ENCODE measurements at regions not wholly inside any gene's neighbourhood (a gene's known extent, or its start where the extent isn't known, plus 50 kb on each side); places are given as distances from the start of the nearest gene placed in this dataset.

DNA sequence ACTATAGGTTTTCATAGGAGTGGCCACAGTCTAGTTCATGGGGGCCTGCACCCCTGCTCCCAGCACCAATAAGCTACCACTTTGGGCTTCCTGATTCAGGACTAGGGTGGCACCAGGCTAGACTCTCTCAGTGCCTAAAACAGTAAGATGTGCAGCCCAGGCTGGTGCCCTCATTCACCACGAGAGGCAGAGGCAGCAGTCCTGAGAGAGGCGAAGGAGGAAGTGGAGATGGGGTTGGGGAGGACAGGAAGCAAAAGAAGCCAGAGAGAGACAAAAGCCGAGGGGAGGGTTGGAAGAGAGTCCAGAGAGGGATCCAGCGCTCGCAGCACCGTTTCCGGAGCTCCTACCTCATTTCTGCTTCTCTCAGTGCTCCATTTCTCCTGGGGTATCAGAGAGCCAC lies 180.9 kb downstream of the MED10 start:
- Histone ChIP-seq H3K27ac (no peak overlapping the region), H3K4me3 (no peak overlapping the region), H3K4me1 (replicated peaks in 1 of 2) (peaks cover 0 to 12% of the 10 kb centered on the region in 2 donors)
- WGBS, 10 experiments: 0 to 100% (median 70%) methylated on average over 1 to 6 of the region's 7 CpGs; no CpG with 5 or more reads in 3 of the 10 experiments
- in situ Hi-C loops (cut with MboI; ENCODE audit: low pct_unique_long_range_greater_than_20kb in 2 of 9, low sequenced_read_pairs in 9 of 9, unreplicated experiment in 9 of 9): no loop called here
- ATAC-seq (replicated peaks in 6 of 8): no peak

DNA sequence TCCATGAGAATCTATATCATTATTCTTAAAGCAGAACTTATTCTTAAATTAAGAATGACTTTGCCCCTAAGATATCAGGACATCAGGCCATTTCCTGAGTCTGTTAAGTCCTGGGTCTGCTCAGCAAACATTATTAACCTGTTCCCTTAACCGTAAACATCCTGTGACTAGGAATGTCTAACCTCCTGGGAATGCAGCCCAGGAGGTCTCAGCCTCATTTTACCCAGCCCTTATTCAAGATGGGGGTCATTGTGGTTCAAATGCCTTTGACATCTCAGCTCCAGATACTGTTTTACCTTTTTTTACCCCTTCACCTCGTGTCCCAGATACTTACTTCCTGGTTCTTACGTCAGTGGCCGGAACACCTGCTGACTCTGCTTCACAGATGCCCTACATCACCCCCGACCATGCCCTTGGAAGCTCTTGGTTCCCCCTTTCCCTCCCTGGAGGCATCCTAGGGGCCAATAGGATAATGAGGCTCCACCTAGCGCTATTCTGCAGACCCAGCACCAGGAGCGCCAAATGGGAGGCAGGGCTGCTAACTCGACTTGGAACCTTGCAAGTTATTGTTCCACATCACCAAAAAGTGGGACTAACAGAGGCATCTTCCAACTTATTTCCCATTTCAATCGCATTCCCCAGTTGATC lies 182.5 kb downstream of the MED10 start:
- H3K27ac ChIP-seq: no peak overlapping the region

DNA sequence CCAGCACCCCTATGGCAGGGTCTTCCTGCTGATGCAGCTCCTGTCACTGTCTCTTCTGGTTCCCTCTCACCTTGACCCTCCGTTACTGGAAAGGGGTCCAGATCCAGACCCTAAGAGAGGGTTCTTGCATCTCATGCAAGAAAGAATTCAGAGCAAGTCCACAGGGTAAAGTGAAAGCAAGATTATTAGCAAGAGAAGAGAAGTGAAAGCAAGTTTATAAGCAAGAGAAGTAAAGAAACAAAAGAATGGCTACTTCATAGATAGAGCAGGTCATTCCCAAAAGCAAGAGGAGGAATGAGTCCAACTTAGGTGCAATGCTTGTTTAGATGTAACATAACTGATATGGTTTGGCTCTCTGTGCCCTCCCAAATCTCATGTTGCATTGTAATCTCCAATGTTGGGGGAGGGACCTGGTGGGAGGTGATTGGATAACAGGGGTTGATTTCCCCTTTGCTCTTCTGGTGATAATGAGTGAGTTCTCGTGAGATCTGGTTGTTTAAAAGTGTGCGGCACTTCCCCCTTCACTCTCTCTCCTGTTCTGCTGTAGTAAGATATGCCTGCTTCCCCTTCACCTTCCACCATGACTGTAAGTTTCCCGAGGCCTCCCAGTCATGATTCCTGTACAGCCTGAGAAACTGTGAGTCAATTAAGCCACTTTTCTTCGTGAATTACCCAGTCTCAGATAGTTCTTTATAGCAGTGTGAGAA lies 183.3 kb downstream of the MED10 start:
- ATAC-seq (replicated peaks in 6 of 8): no peak

More for the DNA sequence above, 182.5 kb downstream of the MED10 start:
- in situ Hi-C loops (cut with MboI; ENCODE audit: low pct_unique_long_range_greater_than_20kb in 2 of 9, low sequenced_read_pairs in 9 of 9, unreplicated experiment in 9 of 9): no loop called here
- no peak overlapping the region for H3K4me3 ChIP-seq
- ATAC-seq (replicated peaks in 6 of 8): no peak
- 21 to 93% (median 73%) methylated on average over 1 to 6 of the region's 9 CpGs; no CpG with 5 or more reads in 1 of the 10 experiments for WGBS, 10 experiments
- H3K4me1 ChIP-seq (replicated peaks in 1 of 2): peaks cover 0 to 8% of the 10 kb centered on the region in 2 donors

DNA sequence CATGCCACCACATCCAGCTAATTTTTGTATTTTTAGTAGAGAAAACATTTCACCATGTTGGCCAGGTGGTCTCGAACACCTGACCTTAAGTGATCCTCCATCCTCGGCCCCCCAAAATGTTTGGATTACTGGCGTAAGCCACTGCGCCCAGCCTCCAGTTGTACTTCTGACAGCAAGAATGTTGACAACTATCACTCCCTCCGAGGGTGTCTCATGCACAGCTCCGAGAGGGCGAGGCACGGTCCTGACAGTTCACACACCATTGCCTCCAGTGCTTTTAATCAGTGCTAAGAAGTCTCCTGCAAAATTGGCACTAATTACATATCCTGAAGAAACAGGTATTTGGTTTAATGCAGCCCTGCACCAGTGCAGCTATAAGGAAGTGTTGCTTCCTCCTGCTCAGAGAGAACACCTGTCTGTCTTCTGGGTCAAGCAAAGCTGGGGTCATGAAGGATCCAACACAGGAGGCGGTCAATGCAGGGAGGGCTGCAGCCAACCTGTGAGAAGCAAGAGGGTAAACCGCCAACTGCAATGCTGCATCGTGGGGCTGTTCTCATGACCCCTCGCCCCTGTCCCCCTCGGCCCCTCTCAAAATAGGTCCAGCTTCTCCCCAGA lies 184.0 kb downstream of the MED10 start:
- in situ Hi-C loops (cut with MboI; ENCODE audit: low pct_unique_long_range_greater_than_20kb in 2 of 9, low sequenced_read_pairs in 9 of 9, unreplicated experiment in 9 of 9): no loop called here
- no peak for ATAC-seq (replicated peaks in 6 of 8)
- Histone ChIP-seq H3K4me3 (no peak overlapping the region), H3K4me1 (replicated peaks in 1 of 2) (peaks cover 0 to 8% of the 10 kb centered on the region in 2 donors), H3K27ac (no peak overlapping the region)
- 10 to 100% (median 61%) methylated on average over 2 to 9 of the region's 13 CpGs; no CpG with 5 or more reads in 3 of the 10 experiments for WGBS, 10 experiments

More for the DNA sequence above, 183.3 kb downstream of the MED10 start:
- Histone ChIP-seq H3K27ac (no peak overlapping the region), H3K4me3 (no peak overlapping the region), H3K4me1 (replicated peaks in 1 of 2) (peaks cover 0 to 8% of the 10 kb centered on the region in 2 donors)
- in situ Hi-C loops (cut with MboI; ENCODE audit: low pct_unique_long_range_greater_than_20kb in 2 of 9, low sequenced_read_pairs in 9 of 9, unreplicated experiment in 9 of 9): no loop called here
- 25 to 90% (median 62%) methylated on average over 2 to 4 of the region's 5 CpGs; no CpG with 5 or more reads in 1 of the 10 experiments for WGBS, 10 experiments

DNA sequence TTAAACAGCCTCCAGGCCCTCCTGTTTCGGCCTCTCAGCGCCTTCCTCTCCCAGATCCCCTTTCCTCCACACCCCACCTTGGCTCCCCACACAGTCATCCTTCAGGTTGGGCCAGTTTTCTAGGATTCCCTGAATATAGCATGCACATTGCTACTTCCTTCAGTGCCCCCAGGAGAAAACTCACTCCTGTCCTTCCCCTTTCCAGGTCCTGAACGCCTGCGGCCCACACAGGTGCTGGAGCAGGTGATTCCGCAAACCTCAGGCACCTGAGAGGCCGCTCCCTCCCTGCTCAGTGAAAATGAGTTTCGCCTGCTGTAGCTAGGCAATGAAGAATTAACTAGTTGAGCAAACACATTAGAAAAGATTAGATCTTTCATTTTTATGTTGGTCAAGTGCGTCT lies 185.0 kb downstream of the MED10 start:
- in situ Hi-C loops (cut with MboI; ENCODE audit: low pct_unique_long_range_greater_than_20kb in 2 of 9, low sequenced_read_pairs in 9 of 9, unreplicated experiment in 9 of 9): no loop called here

DNA sequence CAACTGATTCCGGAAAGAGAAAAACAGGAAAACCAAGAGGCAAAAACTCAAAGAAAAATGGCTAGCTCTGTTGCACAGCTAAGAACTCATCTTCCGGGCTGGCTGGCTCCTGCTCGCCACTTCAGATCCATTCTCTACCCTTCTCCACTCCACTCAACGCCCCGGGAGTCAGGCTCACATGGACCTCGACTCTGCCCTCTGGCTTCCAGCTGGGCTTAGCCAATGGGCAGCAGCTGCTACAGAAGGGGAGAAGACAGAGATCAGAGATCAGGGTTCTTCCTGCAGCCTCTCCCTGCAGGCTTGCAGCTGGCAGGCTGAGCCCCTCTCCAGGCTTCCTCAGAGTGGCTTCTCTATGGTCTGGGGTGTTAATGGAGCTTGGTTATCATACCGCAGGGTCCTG lies 187.5 kb downstream of the MED10 start:
- in situ Hi-C loops (cut with MboI; ENCODE audit: low pct_unique_long_range_greater_than_20kb in 2 of 9, low sequenced_read_pairs in 9 of 9, unreplicated experiment in 9 of 9): no loop called here
- 21 to 100% (median 73%) methylated on average over 1 to 7 of the region's 7 CpGs; no CpG with 5 or more reads in 3 of the 10 experiments for WGBS, 10 experiments
- Histone ChIP-seq H3K4me1 (replicated peaks in 1 of 2) (peaks cover 2 to 8% of the 10 kb centered on the region in 2 donors), H3K27ac (no peak overlapping the region), H3K4me3 (no peak overlapping the region)
- ATAC-seq (replicated peaks in 6 of 8): peak in 1 of 8 experiments; percentile 50

More for the DNA sequence above, 185.0 kb downstream of the MED10 start:
- H3K27ac ChIP-seq: no peak overlapping the region
- no peak overlapping the region for H3K4me3 ChIP-seq
- ATAC-seq (replicated peaks in 6 of 8): no peak
- WGBS, 10 experiments: 13 to 100% (median 74%) methylated on average over 1 to 8 of the region's 8 CpGs
- peaks cover 0 to 5% of the 10 kb centered on the region in 2 donors for H3K4me1 ChIP-seq (replicated peaks in 1 of 2)

DNA sequence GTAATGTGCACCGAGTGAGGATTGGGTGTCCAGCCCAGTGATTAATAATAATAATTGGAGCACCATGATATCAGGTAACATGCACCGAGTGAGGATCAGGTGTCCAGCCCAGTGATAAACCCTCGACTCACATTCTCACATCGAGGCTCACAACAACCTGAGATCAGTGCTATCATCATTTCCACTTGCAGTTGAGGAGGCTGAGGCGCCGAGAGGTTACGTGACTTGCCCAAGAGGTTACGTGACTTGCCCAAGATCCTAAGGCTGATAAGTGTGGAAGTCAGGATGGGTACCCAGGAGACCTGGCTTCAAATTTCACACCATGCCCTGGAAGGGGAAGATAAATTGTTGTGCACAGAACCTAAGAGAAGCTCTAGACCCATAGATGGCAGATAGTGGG lies 189.4 kb downstream of the MED10 start:
- 44 to 97% (median 88%) methylated on average over 2 to 8 of the region's 8 CpGs for WGBS, 10 experiments

DNA sequence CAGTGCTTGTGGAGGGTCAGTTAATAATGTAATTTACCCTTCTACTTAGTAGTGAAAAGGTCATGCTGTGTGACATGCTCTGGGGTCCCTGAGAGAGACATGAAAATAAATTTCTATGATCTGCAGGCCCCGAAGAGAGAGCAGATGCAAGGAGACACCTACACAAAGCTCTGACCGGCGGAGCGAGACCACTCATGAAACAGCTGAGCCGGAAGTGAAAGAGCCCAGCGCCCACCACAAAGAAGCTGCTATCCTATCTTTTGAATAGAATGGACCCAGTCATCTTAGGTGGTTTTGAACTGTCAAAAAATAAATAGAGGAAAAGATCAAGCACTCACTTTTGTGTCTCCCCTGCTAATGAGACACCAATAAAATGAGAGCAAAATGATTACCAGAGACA lies 190.0 kb downstream of the MED10 start:
- WGBS, 10 experiments: 0 to 52% (median 26%) methylated on average over 1 to 6 of the region's 6 CpGs; no CpG with 5 or more reads in 2 of the 10 experiments
- Histone ChIP-seq H3K4me1 (replicated peaks in 1 of 2) (peaks cover 2 to 8% of the 10 kb centered on the region in 2 donors), H3K4me3 (no peak overlapping the region), H3K27ac (no peak overlapping the region)
- ATAC-seq (replicated peaks in 6 of 8): no peak
- in situ Hi-C loops (cut with MboI; ENCODE audit: low pct_unique_long_range_greater_than_20kb in 2 of 9, low sequenced_read_pairs in 9 of 9, unreplicated experiment in 9 of 9): no loop called here

More for the DNA sequence above, 189.4 kb downstream of the MED10 start:
- ATAC-seq (replicated peaks in 6 of 8): no peak
- in situ Hi-C loops (cut with MboI; ENCODE audit: low pct_unique_long_range_greater_than_20kb in 2 of 9, low sequenced_read_pairs in 9 of 9, unreplicated experiment in 9 of 9): no loop called here
- Histone ChIP-seq H3K4me3 (no peak overlapping the region), H3K4me1 (replicated peaks in 1 of 2) (peaks cover 2 to 8% of the 10 kb centered on the region in 2 donors), H3K27ac (no peak overlapping the region)

DNA sequence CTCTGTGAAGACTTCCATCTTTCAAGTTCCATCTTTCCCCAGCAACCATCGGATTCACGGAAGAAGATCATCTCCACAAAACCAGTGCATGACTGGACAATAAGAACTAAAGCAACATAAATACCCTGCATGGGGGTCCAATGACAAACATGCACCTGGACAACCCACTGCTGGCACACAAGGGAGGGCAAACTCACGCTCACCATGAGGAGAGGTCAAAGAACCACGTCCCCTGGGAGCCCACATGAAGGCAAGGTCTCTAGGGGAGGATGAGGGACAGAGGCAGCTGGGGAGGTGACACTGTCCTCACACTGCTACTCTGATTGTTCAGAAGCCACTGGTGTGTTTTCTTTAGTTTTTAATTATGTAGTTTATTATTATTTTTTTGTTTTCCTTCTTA lies 190.8 kb downstream of the MED10 start:
- in situ Hi-C loops (cut with MboI; ENCODE audit: low pct_unique_long_range_greater_than_20kb in 2 of 9, low sequenced_read_pairs in 9 of 9, unreplicated experiment in 9 of 9): no loop called here
- Histone ChIP-seq H3K4me3 (no peak overlapping the region), H3K27ac (no peak overlapping the region), H3K4me1 (replicated peaks in 1 of 2) (peaks cover 2 to 8% of the 10 kb centered on the region in 2 donors)
- 25 to 90% (median 76%) methylated on average over 1 to 4 of the region's 4 CpGs; no CpG with 5 or more reads in 3 of the 10 experiments for whole genome bisulfite sequencing, 10 experiments
- ATAC-seq (replicated peaks in 6 of 8): no peak

DNA sequence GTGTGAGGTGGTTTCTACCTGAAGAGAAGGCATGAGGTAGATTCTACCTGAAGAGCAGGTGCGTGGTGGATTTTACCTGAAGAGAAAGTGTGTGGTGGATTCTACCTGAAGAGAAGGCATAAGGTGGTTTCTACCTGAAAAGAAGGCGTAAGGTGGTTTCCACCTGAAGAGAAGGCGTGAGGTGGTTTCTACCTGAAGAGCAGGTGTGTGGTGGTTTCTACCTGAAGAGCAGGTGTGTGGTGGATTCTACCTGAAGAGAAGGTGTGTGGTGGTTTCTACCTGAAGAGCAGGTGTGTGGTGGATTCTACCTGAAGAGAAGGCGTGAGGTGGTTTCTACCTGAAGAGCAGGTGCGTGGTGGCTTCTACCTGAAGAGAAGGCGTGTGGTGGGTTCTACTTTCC lies 192.8 kb downstream of the MED10 start:
- in situ Hi-C loops (cut with MboI; ENCODE audit: low pct_unique_long_range_greater_than_20kb in 2 of 9, low sequenced_read_pairs in 9 of 9, unreplicated experiment in 9 of 9): no loop called here
- Histone ChIP-seq H3K4me3 (no peak overlapping the region), H3K27ac (no peak overlapping the region), H3K4me1 (replicated peaks in 1 of 2) (peaks cover 5 to 13% of the 10 kb centered on the region in 2 donors)
- 0 to 100% (median 70%) methylated on average over 1 to 3 of the region's 6 CpGs; no CpG with 5 or more reads in 2 of the 10 experiments for WGBS, 10 experiments
- ATAC-seq (replicated peaks in 6 of 8): no peak

DNA sequence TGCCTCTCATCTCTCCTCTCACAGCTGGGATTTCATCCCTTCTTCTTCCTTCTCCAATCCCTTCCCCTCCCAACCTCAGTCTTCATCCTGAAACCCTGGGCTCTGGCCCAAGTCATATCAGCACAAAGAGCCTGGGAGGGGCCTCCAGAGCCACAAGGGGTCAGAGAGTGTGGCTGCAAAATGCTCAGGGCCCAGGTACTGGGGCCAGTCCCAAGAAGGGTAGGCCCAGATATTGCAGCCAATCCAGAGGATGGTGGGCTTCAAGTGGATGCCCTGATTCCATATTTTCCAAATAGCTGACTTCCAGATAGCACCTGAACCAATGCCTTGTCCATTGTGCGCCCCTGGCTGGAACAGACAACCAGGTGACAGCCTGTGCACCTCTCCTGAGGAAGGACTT lies 193.9 kb downstream of the MED10 start:
- Histone ChIP-seq H3K4me1 (replicated peaks in 1 of 2) (peaks cover 5 to 15% of the 10 kb centered on the region in 2 donors), H3K27ac (no peak overlapping the region), H3K4me3 (no peak overlapping the region)
- 40 to 100% (median 43%) methylated on average over 1 of the region's 1 CpG; no CpG with 5 or more reads in 7 of the 10 experiments for WGBS, 10 experiments
- in situ Hi-C loops (cut with MboI; ENCODE audit: low pct_unique_long_range_greater_than_20kb in 2 of 9, low sequenced_read_pairs in 9 of 9, unreplicated experiment in 9 of 9): no loop called here
- ATAC-seq (replicated peaks in 6 of 8): no peak

DNA sequence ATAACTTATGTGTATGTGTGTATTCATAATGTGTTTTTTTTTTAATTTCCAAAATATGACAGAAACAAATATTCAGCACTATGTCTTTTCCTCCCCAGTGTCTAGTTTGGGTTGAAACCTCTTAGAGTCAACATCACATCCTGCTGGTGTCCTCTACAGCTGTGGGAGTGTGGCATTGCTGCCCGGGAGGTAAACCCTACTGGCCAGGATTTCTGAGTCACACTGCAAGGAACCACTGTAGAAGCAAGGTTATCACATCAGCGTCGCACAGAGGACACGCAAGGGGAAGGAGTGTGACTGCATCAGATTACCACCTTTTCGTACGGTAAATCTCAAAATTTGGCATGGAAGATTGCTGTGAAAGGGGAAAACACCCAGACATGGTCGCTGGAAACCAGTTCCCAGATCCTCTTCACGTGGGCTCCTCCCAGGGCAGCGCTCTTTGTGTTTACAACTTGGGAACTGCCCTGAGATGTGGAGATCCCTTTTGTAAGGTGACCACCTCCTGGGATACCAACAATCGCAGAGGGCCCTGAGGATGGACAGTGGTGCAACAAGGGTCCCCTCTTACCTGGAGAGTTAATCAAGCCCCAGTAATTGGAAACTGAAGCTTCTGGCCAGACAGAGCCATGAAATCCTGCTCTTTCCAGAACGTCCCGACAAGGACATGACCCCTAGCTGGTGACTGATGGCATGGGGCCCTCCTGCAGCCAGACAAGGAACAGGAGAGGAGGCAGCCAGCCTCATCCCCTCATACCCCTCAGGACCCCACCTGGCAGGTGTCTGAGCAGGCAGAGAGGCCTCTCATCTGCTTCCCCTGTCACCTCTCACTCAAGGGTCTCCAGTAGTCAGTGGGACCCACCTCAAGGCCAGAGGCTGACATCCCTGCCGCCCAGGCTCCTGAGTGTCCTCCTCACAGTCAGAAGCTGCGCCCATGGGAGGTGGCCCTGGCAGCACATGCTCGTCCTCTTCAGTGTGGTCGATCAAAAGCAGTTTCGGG lies 194.7 kb downstream of the MED10 start:
- ATAC-seq (replicated peaks in 6 of 8): no peak
- Histone ChIP-seq H3K4me1 (replicated peaks in 1 of 2) (peaks cover 10 to 22% of the 10 kb centered on the region in 2 donors), H3K4me3 (no peak overlapping the region), H3K27ac (no peak overlapping the region)
- in situ Hi-C loops (cut with MboI; ENCODE audit: low pct_unique_long_range_greater_than_20kb in 2 of 9, low sequenced_read_pairs in 9 of 9, unreplicated experiment in 9 of 9): no loop called here
- 33 to 100% (median 71%) methylated on average over 1 to 13 of the region's 17 CpGs; no CpG with 5 or more reads in 1 of the 10 experiments for WGBS, 10 experiments

Data from motor neuron (in vitro differentiated cells).